Astrocyte (in vitro differentiated cells and primary cell): ENCODE measurements at regions not wholly inside any gene's neighbourhood (a gene's known extent, or its start where the extent isn't known, plus 50 kb on each side); places are given as distances from the start of the nearest gene placed in this dataset.

Source experiments
- EZH2 ChIP-seq: IDR thresholded peaks from 2 replicates; pipeline ENCODE4 v1.6.1; 2012; ENCODE audit warnings: mild to moderate bottlenecking, low read length, inconsistent platforms; ENCODE audit not compliant: insufficient read depth
- TF ChIP-seq, protein P1 (sequence below): IDR thresholded peaks from 2 replicates; pipeline ENCODE4 v1.5.1; 2011; ENCODE audit warnings: low read depth, mild to moderate bottlenecking, inconsistent platforms, low read length, moderate library complexity; ENCODE audit not compliant: insufficient read depth

DNA sequence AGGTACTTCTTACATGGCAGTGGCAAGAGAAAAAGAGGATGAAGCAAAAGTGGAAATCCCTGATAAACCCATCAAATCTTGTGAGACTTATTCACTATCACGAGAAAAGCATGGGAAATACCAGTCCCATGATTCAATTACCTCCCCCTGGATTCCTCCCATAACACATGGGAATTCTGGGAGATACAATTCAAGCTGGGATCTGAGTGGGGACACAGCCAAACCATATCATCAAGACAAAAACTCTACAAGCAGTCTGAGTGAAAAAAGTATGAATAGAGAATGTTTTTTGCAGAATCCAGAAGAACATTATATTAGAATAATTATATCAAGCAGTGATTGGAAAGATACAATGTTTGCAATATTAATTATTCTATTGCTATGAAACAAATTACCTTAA is 893.7 kb downstream of the FAM181B start:
- no peak for TF ChIP-seq EZH2
- TF ChIP-seq, protein P1, sequence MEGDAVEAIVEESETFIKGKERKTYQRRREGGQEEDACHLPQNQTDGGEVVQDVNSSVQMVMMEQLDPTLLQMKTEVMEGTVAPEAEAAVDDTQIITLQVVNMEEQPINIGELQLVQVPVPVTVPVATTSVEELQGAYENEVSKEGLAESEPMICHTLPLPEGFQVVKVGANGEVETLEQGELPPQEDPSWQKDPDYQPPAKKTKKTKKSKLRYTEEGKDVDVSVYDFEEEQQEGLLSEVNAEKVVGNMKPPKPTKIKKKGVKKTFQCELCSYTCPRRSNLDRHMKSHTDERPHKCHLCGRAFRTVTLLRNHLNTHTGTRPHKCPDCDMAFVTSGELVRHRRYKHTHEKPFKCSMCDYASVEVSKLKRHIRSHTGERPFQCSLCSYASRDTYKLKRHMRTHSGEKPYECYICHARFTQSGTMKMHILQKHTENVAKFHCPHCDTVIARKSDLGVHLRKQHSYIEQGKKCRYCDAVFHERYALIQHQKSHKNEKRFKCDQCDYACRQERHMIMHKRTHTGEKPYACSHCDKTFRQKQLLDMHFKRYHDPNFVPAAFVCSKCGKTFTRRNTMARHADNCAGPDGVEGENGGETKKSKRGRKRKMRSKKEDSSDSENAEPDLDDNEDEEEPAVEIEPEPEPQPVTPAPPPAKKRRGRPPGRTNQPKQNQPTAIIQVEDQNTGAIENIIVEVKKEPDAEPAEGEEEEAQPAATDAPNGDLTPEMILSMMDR, result no peak
